ENCODE measurements at regions not wholly inside any gene's neighbourhood (a gene's known extent, or its start where the extent isn't known, plus 50 kb on each side); places are given as distances from the start of the nearest gene placed in this dataset.

- Histone ChIP-seq H3K79me2 (ENCODE audit: control insufficient read depth, insufficient read depth, low read length) (no peaks in the 10 kb centered on the region), H3K27me3 (replicated peaks in 1 of 2; ENCODE audit: control insufficient read depth in 2 of 2, insufficient read depth in 2 of 2, low read length in 1 of 2) (no peaks in the 10 kb centered on the region), H2AFZ (ENCODE audit: control insufficient read depth, low read depth, low read length) (no peak overlapping the region), H3K27ac (ENCODE audit: control insufficient read depth, insufficient read depth) (no peak overlapping the region), H3K9ac (ENCODE audit: control insufficient read depth, insufficient read depth, low read length) (no peak overlapping the region), H3K36me3 (ENCODE audit: control insufficient read depth in 2 of 2, insufficient read depth in 2 of 2, low read length in 1 of 2) (no peaks in the 10 kb centered on the region), H3K9me3 (replicated peaks; ENCODE audit: control insufficient read depth, insufficient read depth, low read length) (no peaks in the 10 kb centered on the region; the same call in 2 of the 3 replicates), H3K4me2 (ENCODE audit: control insufficient read depth, insufficient read depth) (no peak overlapping the region), H4K20me1 (ENCODE audit: control insufficient read depth, insufficient read depth) (no peaks in the 10 kb centered on the region), H3K4me3 (no peak overlapping the region), H3K4me1 (ENCODE audit: control insufficient read depth, insufficient read depth, low read length) (no peaks in the 10 kb centered on the region)
- CTCF ChIA-PET, result no interaction called here
- FAIRE-seq (no peak), DNase-seq (ENCODE audit: low read depth, low spot score) (no peak), ATAC-seq (no peak)
- SMC1A ChIA-PET (ENCODE audit: uncharacterized antibody, unreplicated experiment), result no interaction called here
- BruUV-seq (replicated peaks), result no TSS peak
- in situ Hi-C loops (cut with MboI) (no loop called here), intact Hi-C loops (cut with micrococcal nuclease; ENCODE audit: unreplicated experiment) (no loop called here)
- POLR2A ChIA-PET, result no interaction called here
- 48% methylated on average over 7 of the region's 7 CpGs for WGBS (ENCODE audit: insufficient coverage, insufficient replicate concordance, low lambda C conversion rate, missing lambda C conversion rate)
- TF ChIP-seq, protein P1, sequence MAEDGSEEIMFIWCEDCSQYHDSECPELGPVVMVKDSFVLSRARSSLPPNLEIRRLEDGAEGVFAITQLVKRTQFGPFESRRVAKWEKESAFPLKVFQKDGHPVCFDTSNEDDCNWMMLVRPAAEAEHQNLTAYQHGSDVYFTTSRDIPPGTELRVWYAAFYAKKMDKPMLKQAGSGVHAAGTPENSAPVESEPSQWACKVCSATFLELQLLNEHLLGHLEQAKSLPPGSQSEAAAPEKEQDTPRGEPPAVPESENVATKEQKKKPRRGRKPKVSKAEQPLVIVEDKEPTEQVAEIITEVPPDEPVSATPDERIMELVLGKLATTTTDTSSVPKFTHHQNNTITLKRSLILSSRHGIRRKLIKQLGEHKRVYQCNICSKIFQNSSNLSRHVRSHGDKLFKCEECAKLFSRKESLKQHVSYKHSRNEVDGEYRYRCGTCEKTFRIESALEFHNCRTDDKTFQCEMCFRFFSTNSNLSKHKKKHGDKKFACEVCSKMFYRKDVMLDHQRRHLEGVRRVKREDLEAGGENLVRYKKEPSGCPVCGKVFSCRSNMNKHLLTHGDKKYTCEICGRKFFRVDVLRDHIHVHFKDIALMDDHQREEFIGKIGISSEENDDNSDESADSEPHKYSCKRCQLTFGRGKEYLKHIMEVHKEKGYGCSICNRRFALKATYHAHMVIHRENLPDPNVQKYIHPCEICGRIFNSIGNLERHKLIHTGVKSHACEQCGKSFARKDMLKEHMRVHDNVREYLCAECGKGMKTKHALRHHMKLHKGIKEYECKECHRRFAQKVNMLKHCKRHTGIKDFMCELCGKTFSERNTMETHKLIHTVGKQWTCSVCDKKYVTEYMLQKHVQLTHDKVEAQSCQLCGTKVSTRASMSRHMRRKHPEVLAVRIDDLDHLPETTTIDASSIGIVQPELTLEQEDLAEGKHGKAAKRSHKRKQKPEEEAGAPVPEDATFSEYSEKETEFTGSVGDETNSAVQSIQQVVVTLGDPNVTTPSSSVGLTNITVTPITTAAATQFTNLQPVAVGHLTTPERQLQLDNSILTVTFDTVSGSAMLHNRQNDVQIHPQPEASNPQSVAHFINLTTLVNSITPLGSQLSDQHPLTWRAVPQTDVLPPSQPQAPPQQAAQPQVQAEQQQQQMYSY (CRISPR knock-in tag; IDR thresholded peaks at IDR 0.05), result no peak
- TF ChIP-seq CHD1 (IDR thresholded peaks at IDR 0.05; ENCODE audit: low read depth, low read length) (no peak), ESRRA (IDR thresholded peaks at IDR 0.05; ENCODE audit: low read length) (no peak), NR2C2 (IDR thresholded peaks at IDR 0.05; ENCODE audit: borderline replicate concordance, control insufficient read depth, insufficient read length, low read depth) (no peak), MXI1 (IDR thresholded peaks at IDR 0.05; ENCODE audit: low read depth, low read length) (no peak)
- RAD21 ChIA-PET (ENCODE audit: unreplicated experiment), result no interaction called here
Observed at GRCh38 chr7:46759711-46760480, 822.0 kb downstream of the TNS3 start.
